VCaP (cell line): ENCODE measurements at regions not wholly inside any gene's neighbourhood (a gene's known extent, or its start where the extent isn't known, plus 50 kb on each side); places are given as distances from the start of the nearest gene placed in this dataset.
"Not testable (repeated sequence)": the region's sequence is repeated elsewhere in the genome, so short reads cannot be mapped to it uniquely, and the experiment has no call there.

Experiments
- H3K27ac ChIP-seq: fragments of 450-650 bp; 2 replicates; pipeline ENCODE4 v1.5.1; 2017
- TF ChIP-seq, protein P1 (sequence below): fragments of 450-650 bp; conservative IDR thresholded peaks from 2 replicates; pipeline ENCODE4 v1.5.1; 2017; ENCODE audit warnings: mild to moderate bottlenecking, moderate library complexity

DNA sequence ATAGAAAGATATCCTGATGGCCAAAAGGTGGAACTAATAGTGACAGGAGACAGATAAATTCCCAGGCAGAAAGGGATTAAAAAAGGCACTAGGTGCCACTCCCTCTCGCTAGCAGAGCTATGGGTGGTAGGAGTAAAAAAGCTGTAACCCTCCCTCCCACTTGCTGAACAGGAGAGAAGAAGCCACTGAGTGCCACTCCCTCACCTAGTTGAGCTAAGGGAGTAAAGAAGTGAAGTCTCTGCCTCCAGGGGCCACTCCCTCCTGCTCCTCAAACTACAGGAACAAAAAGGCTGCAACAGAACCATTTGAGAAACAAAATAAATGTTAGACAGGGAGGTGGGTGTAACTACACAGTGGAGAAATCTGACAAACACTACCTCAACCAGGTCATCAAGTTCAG, 276.2 kb upstream of the EPHA6 start:
- TF ChIP-seq, protein P1, sequence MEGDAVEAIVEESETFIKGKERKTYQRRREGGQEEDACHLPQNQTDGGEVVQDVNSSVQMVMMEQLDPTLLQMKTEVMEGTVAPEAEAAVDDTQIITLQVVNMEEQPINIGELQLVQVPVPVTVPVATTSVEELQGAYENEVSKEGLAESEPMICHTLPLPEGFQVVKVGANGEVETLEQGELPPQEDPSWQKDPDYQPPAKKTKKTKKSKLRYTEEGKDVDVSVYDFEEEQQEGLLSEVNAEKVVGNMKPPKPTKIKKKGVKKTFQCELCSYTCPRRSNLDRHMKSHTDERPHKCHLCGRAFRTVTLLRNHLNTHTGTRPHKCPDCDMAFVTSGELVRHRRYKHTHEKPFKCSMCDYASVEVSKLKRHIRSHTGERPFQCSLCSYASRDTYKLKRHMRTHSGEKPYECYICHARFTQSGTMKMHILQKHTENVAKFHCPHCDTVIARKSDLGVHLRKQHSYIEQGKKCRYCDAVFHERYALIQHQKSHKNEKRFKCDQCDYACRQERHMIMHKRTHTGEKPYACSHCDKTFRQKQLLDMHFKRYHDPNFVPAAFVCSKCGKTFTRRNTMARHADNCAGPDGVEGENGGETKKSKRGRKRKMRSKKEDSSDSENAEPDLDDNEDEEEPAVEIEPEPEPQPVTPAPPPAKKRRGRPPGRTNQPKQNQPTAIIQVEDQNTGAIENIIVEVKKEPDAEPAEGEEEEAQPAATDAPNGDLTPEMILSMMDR: no peak
- H3K27ac ChIP-seq: no peak overlapping the region

DNA sequence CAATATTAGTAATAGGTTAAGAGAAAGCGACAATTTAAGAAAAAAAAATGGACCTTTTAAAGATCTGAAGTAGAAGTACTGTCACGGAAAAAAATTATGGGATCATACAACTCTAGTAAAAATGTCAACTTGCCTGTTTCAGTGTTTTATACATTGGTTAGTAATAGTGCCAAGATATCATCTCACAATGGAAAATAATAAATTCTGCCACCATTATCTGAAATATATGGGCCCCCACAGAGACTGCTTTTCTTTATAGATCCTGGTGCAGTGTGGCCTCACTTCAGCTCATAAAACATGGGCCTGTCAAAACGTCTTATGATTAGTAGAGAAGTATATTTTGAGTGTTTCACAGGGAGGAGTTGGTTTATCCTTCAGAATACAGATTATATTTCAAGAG, 266.3 kb upstream of the EPHA6 start:
- TF ChIP-seq, protein P1: no peak
- H3K27ac ChIP-seq: no peak overlapping the region

- H3K27ac ChIP-seq: no peak overlapping the region
- TF ChIP-seq, protein P1: no peak
Measured at GRCh38 chr3:96576935-96577334, 237.5 kb upstream of the EPHA6 start.

GRCh38 chr3:96584066-96584465, 230.3 kb upstream of the EPHA6 start:
- TF ChIP-seq, protein P1: no peak
- no peak overlapping the region for H3K27ac ChIP-seq

- not testable (repeated sequence) for H3K27ac ChIP-seq
Measured at GRCh38 chr3:96606865-96607264, 207.5 kb upstream of the EPHA6 start.

DNA sequence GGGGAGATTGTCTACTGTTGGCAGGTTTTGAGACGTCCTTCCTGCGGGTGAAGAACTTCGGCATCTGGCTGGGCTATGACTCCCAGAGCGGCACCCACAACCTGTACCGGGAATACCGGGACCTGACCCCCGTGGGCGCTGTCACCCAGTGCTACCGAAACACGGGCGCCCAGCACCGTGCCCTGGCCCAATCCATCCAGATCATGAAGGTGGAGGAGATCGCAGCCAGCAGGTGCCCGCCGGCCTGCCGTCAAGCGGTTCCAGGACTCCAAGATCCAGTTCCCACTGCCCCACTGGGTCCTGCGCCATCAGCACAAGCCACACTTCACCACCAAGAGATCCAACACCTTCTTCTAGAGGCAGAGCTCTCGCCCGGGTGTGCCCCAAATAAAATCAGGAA, 194.9 kb upstream of the EPHA6 start:
- TF ChIP-seq, protein P1: no peak
- H3K27ac ChIP-seq: no peak overlapping the region

DNA sequence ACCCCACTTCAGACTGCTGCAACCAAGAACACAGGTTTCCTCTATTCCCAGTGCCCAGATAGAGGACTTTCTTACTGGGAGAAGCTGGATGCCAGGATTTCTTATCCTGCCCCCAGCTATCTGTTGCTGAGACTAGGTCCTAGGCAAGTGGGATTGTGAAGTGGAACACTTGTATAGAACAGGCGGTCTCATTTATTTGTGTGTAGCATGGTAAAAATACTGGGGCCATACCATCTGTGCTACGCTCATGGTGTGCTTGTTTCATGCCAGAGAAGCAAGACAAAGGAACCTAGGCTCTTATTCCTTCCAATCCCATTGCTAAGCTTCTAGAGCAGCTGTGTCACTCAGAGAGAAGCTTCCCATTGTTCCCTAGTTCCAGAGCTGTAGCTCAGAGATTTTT, 191.5 kb upstream of the EPHA6 start:
- no peak overlapping the region for H3K27ac ChIP-seq
- TF ChIP-seq, protein P1: no peak

GRCh38 chr3:96631050-96631449, 183.3 kb upstream of the EPHA6 start:
- H3K27ac ChIP-seq: no peak overlapping the region
- TF ChIP-seq, protein P1: no peak
